Vagina (tissue), 2 donors: ENCODE measurements at regions not wholly inside any gene's neighbourhood (a gene's known extent, or its start where the extent isn't known, plus 50 kb on each side); places are given as distances from the start of the nearest gene placed in this dataset.

Experiments used
- DNase-seq, 2 donors: peaks; one replicate each; pipeline ENCODE4 v3.0.0-alpha.2; 2017; ENCODE audit errors: extremely low spot score in 2 of 2
- H3K27ac ChIP-seq: fragments of 200-600 bp; sonication (generic); one replicate; pipeline ENCODE4 v1.5.1; 2019
- H3K27me3 ChIP-seq: fragments of 200-600 bp; sonication (generic); one replicate; pipeline ENCODE4 v1.5.1; 2019
- H3K36me3 ChIP-seq, 2 donors: fragments of 200-600 bp; sonication (generic); one replicate each; pipeline ENCODE4 v1.5.1; 2017 to 2019
- H3K4me1 ChIP-seq: fragments of 200-600 bp; sonication (generic); one replicate; pipeline ENCODE4 v1.5.1; 2019
- H3K4me3 ChIP-seq, 2 donors: fragments of 200-600 bp; sonication (generic); 1 replicate in 1 of 2; 2 replicates in 1 of 2; pipeline ENCODE4 v1.5.1; 2016 to 2019
- H3K9me3 ChIP-seq: fragments of 200-600 bp; sonication (generic); one replicate; pipeline ENCODE4 v1.5.1; 2019
- POLR2A ChIP-seq, 2 donors: fragments of 450-650 bp; IDR thresholded peaks; one replicate each; pipeline ENCODE4 v1.6.1; 2017; ENCODE audit warnings: antibody characterized with exemption in 2 of 2, mild to moderate bottlenecking in 2 of 2, moderate library complexity in 2 of 2
- POLR2AphosphoS5 ChIP-seq, 2 donors: sonication (generic); formaldehyde crosslinking; IDR thresholded peaks; one replicate each; pipeline ENCODE4 v1.9.0; 2017; ENCODE audit warnings: antibody characterized with exemption in 2 of 2, mild to moderate bottlenecking in 2 of 2, low read depth in 1 of 2; ENCODE audit not compliant: insufficient read depth in 1 of 2
- intact Hi-C: fragments of 100-400 bp; cut with DNase I; formaldehyde crosslinking; loops from one replicate; pipeline ENCODE4 v1.15.1; 2023
- TF ChIP-seq, protein P1 (sequence below), 3 experiments: fragments of 450-650 bp in 2 of 3; fragments of 200-600 bp in 1 of 3; sonication (generic) in 1 of 3; IDR thresholded peaks; one replicate each; pipeline ENCODE4 v1.5.1; 2017 to 2019; ENCODE audit warnings: antibody characterized with exemption in 3 of 3, mild to moderate bottlenecking in 2 of 3, moderate library complexity in 2 of 3

DNA sequence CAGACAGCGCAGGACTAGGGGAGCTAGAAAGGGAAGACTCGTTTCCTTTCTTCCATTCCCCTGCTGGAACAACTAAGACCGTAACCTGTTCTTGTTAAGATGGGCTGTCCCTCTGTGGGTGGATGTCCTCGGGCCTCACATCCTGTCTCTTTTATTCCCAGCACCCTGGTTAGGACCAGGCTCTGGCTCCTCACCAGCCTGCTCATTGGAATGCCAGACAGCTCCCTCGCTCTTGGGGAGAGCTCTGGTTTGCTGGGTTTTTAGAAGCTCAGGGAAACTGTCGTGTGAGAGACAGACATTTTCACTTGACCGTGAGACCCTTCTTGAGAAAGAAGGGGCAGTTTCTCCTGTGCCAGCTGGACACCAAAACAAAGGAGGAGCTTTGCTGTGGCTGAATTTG lies 58.1 kb upstream of the HABP2 start:
- H3K27ac ChIP-seq, result no peak overlapping the region
- intact Hi-C loops, result no loop called here
- no peak for DNase-seq

DNA sequence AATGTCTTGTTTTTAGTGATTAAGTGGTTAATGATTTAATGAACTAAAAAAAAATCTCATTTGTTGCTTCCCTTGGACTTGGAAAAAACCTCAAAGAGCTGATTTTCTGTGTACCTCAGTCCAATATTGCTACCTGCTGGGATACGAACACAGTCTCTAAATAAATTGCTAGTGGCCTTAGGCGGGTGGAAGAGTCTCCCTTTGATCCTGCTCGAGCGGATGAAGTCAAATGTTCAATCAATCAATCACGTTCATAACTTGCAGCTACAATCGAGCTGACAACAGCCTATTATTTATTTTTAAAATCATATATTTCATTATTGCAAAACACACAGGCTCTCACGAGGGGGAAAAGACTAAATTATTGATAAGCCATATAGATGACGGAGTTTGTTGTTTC lies 57.3 kb upstream of the HABP2 start:
- no peak overlapping the region for H3K4me3 ChIP-seq
- no peak overlapping the region for H3K27ac ChIP-seq
- no peaks in the 10 kb centered on the region for H3K36me3 ChIP-seq
- no peak for DNase-seq
- TF ChIP-seq POLR2AphosphoS5 (IDR thresholded peaks at IDR 0.05; ENCODE audit: insufficient read depth in 1 of 2, low read depth in 1 of 2) (no peak), POLR2A (IDR thresholded peaks at IDR 0.05) (no peak)
- TF ChIP-seq, protein P1, sequence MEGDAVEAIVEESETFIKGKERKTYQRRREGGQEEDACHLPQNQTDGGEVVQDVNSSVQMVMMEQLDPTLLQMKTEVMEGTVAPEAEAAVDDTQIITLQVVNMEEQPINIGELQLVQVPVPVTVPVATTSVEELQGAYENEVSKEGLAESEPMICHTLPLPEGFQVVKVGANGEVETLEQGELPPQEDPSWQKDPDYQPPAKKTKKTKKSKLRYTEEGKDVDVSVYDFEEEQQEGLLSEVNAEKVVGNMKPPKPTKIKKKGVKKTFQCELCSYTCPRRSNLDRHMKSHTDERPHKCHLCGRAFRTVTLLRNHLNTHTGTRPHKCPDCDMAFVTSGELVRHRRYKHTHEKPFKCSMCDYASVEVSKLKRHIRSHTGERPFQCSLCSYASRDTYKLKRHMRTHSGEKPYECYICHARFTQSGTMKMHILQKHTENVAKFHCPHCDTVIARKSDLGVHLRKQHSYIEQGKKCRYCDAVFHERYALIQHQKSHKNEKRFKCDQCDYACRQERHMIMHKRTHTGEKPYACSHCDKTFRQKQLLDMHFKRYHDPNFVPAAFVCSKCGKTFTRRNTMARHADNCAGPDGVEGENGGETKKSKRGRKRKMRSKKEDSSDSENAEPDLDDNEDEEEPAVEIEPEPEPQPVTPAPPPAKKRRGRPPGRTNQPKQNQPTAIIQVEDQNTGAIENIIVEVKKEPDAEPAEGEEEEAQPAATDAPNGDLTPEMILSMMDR (IDR thresholded peaks at IDR 0.05), result no peak
- H3K27me3 ChIP-seq, result no peaks in the 10 kb centered on the region
- peaks cover 50% of the 10 kb centered on the region for H3K4me1 ChIP-seq
- no peaks in the 10 kb centered on the region for H3K9me3 ChIP-seq
- intact Hi-C loops, result no loop called here

More for the DNA sequence above, 58.1 kb upstream of the HABP2 start:
- no peaks in the 10 kb centered on the region for H3K27me3 ChIP-seq
- H3K4me3 ChIP-seq, result no peak overlapping the region
- no peaks in the 10 kb centered on the region for H3K36me3 ChIP-seq
- TF ChIP-seq, protein P1 (IDR thresholded peaks at IDR 0.05), result no peak
- TF ChIP-seq POLR2AphosphoS5 (IDR thresholded peaks at IDR 0.05; ENCODE audit: insufficient read depth in 1 of 2, low read depth in 1 of 2) (no peak), POLR2A (IDR thresholded peaks at IDR 0.05) (no peak)
- no peaks in the 10 kb centered on the region for H3K9me3 ChIP-seq
- H3K4me1 ChIP-seq, result peaks cover 50% of the 10 kb centered on the region

DNA sequence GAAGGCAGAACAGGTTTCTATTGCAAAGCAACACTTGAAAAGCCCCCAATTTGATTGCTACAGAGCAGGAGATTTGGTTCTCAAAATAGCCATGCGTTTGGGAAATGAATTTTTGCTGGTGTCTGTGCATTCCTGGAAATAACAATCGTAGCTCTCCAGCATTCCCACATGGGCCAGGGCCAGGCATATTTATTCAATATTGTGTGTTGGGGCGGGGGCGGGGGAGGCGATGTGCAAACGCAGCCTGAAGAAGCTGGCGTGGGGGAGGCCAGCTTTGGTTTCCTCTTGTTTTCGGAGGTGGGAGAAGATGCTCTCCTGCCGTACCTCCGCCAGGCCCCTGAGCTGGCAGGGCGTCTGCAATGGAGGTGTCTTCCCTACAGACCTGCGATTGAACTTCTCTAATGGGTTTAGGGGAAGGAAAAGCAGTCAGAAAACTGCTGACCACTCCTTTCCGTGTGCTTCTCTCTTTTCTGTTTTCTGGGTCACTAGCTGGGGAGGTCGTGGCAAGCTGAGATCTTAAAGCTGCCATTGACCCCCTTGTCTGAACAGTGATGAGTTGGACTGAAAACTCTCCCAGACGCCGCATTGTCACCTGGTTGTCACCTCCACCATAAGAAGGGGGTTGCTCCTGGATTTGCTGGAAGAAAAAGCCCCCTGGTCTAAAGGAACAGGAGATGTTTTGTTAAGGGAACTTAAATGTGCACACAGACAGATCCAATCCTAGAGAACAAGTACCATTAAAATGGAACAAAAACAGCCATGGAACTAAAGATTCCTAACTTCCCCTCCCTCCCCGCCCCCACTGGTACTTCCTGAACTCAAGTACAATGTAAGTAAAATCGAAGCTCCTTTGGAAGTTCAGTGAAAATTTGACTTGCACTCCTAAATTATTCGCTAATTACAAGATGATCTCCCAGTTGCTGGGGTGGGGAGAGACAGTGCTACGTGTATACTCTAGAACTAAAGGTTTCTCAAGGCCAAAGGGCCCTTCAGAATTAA lies 56.4 kb upstream of the HABP2 start:
- TF ChIP-seq, protein P1 (IDR thresholded peaks at IDR 0.05), result no peak
- TF ChIP-seq POLR2AphosphoS5 (IDR thresholded peaks at IDR 0.05; ENCODE audit: insufficient read depth in 1 of 2, low read depth in 1 of 2) (no peak), POLR2A (IDR thresholded peaks at IDR 0.05) (no peak)
- H3K4me3 ChIP-seq, result no peak overlapping the region
- no peaks in the 10 kb centered on the region for H3K36me3 ChIP-seq
- H3K27me3 ChIP-seq, result no peaks in the 10 kb centered on the region
- intact Hi-C loops, result no loop called here
- DNase-seq, result no peak
- H3K4me1 ChIP-seq, result peaks cover 49% of the 10 kb centered on the region
- no peaks in the 10 kb centered on the region for H3K9me3 ChIP-seq
- H3K27ac ChIP-seq, result no peak overlapping the region

DNA sequence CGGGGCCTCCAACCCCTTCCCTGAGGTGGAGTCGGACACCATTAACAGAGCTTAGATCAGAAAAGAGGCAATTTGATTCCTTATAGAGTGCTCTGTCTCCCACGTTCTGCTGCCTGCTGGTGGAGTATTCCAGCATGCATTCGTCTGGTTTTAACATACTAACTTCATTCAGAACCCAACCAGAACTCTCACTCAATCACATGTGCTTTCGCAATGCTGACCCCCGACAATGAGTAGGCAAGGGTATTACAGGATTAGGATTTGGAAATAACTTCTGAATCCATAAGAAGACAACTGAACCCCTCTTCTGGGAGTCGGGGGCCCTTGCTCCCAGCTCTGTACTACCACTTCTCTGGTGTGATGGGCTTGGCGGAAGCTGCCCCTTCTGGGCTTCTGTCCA lies 55.7 kb upstream of the HABP2 start:
- no peak for DNase-seq
- Histone ChIP-seq H3K9me3 (no peaks in the 10 kb centered on the region), H3K4me1 (peaks cover 41% of the 10 kb centered on the region), H3K27ac (no peak overlapping the region), H3K36me3 (no peaks in the 10 kb centered on the region), H3K4me3 (no peak overlapping the region), H3K27me3 (no peaks in the 10 kb centered on the region)
- intact Hi-C loops, result no loop called here
- no peak for TF ChIP-seq POLR2AphosphoS5 (IDR thresholded peaks at IDR 0.05; ENCODE audit: insufficient read depth in 1 of 2, low read depth in 1 of 2)
- TF ChIP-seq, protein P1 (IDR thresholded peaks at IDR 0.05), result no peak
- TF ChIP-seq POLR2A (IDR thresholded peaks at IDR 0.05), result no peak

DNA sequence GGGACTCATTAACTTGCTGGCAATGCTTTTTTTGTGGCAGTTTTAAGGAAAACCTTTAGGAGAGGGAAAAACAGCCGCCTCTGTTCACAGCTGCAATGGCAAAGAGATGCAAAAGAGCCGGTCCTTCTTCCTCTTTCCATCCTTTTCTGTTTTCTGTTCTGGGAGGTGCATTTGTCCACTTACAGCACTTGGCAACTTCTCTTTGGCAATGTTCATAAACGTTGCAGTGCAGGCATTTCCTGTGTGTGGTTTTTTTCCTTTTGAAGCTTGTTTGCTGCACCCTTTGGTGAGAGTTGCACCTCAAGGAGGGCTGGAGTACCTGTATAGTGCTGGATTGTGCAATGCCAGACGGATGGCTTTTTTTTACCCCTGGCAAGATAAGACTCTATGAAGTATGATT lies 53.9 kb upstream of the HABP2 start:
- Histone ChIP-seq H3K9me3 (no peaks in the 10 kb centered on the region), H3K27me3 (no peaks in the 10 kb centered on the region), H3K4me3 (no peak overlapping the region), H3K36me3 (no peaks in the 10 kb centered on the region), H3K4me1 (peaks cover 23% of the 10 kb centered on the region), H3K27ac (no peak overlapping the region)
- intact Hi-C loops, result no loop called here
- no peak for DNase-seq
- TF ChIP-seq POLR2AphosphoS5 (IDR thresholded peaks at IDR 0.05; ENCODE audit: insufficient read depth in 1 of 2, low read depth in 1 of 2) (no peak), POLR2A (IDR thresholded peaks at IDR 0.05) (no peak)
- TF ChIP-seq, protein P1 (IDR thresholded peaks at IDR 0.05), result no peak
